ENCODE measurements at regions not wholly inside any gene's neighbourhood (a gene's known extent, or its start where the extent isn't known, plus 50 kb on each side); places are given as distances from the start of the nearest gene placed in this dataset.

- TF ChIP-seq CTCF (IDR thresholded peaks at IDR 0.05 in 8 of 11, conservative IDR thresholded peaks at IDR 0.05 in 3 of 11): no peak
- no peak for TF ChIP-seq POLR2AphosphoS5 (IDR thresholded peaks at IDR 0.05)
Observed at GRCh38 chrX:39416547-39417260, 615.4 kb downstream of the MID1IP1 start.

All from spleen (tissue), 7 donors.